ENCODE measurements at regions not wholly inside any gene's neighbourhood (a gene's known extent, or its start where the extent isn't known, plus 50 kb on each side); places are given as distances from the start of the nearest gene placed in this dataset.
"Not testable (repeated sequence)": the region's sequence is repeated elsewhere in the genome, so short reads cannot be mapped to it uniquely, and the experiment has no call there.

- not testable (repeated sequence) for TF ChIP-seq CTCF (IDR thresholded peaks at IDR 0.05; ENCODE audit: low read length); EZH2 (optimal IDR thresholded peaks at IDR 0.05; ENCODE audit: low read depth, low read length)
Observed at GRCh38 chr1:121003230-121003629, 113.7 kb downstream of the PPIAL4A start.

All from MM.1S (cell line).